Osteocyte (in vitro differentiated cells): ENCODE measurements at regions not wholly inside any gene's neighbourhood (a gene's known extent, or its start where the extent isn't known, plus 50 kb on each side); places are given as distances from the start of the nearest gene placed in this dataset.

Experiments used
- DNase-seq: peaks from one replicate; pipeline ENCODE4 v3.0.0; 2021; ENCODE audit warnings: mixed read lengths; ENCODE audit not compliant: unreplicated experiment; ENCODE audit errors: extremely low spot score
- H3K27ac Mint-ChIP-seq: one replicate; pipeline ENCODE4 v1.8.0; 2021; ENCODE audit warnings: mild to moderate bottlenecking, mixed read lengths; ENCODE audit not compliant: unreplicated experiment
- H3K27me3 Mint-ChIP-seq: one replicate; pipeline ENCODE4 v1.8.0; 2021; ENCODE audit warnings: mixed read lengths; ENCODE audit not compliant: unreplicated experiment
- H3K36me3 Mint-ChIP-seq: one replicate; pipeline ENCODE4 v1.8.0; 2021; ENCODE audit warnings: mixed read lengths; ENCODE audit not compliant: unreplicated experiment
- H3K4me1 Mint-ChIP-seq: one replicate; pipeline ENCODE4 v1.8.0; 2021; ENCODE audit warnings: mixed read lengths; ENCODE audit not compliant: unreplicated experiment
- H3K4me3 Mint-ChIP-seq: one replicate; pipeline ENCODE4 v1.8.0; 2021; ENCODE audit warnings: mild to moderate bottlenecking, moderate library complexity, mixed read lengths; ENCODE audit not compliant: unreplicated experiment
- H3K9me3 Mint-ChIP-seq: one replicate; pipeline ENCODE4 v1.8.0; 2021; ENCODE audit warnings: mixed read lengths; ENCODE audit not compliant: unreplicated experiment
- TF ChIP-seq, protein P1 (sequence below): fragments of 200-600 bp; sonication (generic); IDR thresholded peaks from 2 replicates; pipeline ENCODE4 v1.5.0; 2021; ENCODE audit warnings: antibody characterized with exemption, mild to moderate bottlenecking, moderate library complexity

DNA sequence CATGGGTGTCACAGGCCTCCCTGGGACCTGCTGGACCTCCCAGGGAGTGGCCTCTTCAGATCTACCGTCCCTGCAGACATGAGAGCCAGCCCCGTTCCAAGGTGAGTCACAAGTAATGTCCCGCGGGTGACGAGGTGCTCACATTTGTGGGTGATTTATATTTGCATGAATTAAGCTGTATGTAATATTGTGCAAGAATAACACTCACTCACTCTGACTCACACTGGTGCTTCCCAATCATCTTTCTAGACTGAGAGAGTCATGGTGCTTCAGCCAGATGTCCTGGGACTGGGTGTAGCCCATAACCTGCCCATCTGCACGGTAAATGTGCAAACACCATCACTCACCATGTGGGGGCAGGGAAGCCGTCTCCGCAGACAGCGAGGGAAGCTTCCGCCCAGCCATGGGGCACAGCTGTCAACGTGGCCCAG, 347.5 kb upstream of the SALL3 start:
- H3K4me3 Mint-ChIP-seq = no peak overlapping the region
- no peaks in the 10 kb centered on the region for H3K27me3 Mint-ChIP-seq
- DNase-seq = no peak
- H3K36me3 Mint-ChIP-seq = no peaks in the 10 kb centered on the region
- TF ChIP-seq, protein P1, sequence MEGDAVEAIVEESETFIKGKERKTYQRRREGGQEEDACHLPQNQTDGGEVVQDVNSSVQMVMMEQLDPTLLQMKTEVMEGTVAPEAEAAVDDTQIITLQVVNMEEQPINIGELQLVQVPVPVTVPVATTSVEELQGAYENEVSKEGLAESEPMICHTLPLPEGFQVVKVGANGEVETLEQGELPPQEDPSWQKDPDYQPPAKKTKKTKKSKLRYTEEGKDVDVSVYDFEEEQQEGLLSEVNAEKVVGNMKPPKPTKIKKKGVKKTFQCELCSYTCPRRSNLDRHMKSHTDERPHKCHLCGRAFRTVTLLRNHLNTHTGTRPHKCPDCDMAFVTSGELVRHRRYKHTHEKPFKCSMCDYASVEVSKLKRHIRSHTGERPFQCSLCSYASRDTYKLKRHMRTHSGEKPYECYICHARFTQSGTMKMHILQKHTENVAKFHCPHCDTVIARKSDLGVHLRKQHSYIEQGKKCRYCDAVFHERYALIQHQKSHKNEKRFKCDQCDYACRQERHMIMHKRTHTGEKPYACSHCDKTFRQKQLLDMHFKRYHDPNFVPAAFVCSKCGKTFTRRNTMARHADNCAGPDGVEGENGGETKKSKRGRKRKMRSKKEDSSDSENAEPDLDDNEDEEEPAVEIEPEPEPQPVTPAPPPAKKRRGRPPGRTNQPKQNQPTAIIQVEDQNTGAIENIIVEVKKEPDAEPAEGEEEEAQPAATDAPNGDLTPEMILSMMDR = no peak
- H3K9me3 Mint-ChIP-seq = peaks cover 35% of the 10 kb centered on the region
- no peaks in the 10 kb centered on the region for H3K4me1 Mint-ChIP-seq
- no peak overlapping the region for H3K27ac Mint-ChIP-seq

DNA sequence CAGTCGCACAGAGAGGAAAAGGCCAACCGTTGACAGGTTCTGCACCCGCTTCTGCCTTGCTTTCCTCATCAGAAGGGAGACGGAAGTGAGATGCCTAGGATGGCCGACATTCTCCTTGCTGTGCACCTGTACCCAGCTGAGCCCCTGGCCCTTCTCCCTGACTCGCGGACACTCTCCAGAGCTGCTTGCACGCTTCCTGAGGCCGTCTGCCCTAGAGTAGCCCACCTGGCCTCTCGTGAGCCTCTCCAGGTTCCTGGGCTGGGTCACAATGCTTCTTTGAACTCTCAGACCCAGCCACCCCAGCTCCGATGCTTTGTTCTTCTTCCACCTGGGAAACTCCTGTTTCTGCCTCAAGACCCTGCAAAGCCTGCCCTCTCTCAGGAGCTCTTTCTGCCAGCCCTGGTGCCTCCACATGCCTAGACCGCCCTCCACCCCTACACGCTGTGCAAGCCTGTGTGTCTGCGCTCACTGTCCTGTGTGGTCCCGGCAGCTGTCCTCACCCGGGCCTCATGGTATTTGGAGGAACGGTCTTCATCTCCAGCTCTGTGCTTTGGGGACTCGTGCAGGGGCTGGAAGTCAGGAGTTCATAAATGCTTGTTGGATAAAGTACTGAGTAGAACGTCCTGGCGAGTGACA, 345.4 kb upstream of the SALL3 start:
- H3K27ac Mint-ChIP-seq = no peak overlapping the region
- H3K4me3 Mint-ChIP-seq = no peak overlapping the region
- H3K9me3 Mint-ChIP-seq = peaks cover 35% of the 10 kb centered on the region
- H3K4me1 Mint-ChIP-seq = no peaks in the 10 kb centered on the region
- TF ChIP-seq, protein P1 = no peak
- no peaks in the 10 kb centered on the region for H3K36me3 Mint-ChIP-seq
- H3K27me3 Mint-ChIP-seq = no peaks in the 10 kb centered on the region
- DNase-seq = no peak

- Mint-ChIP-seq H3K27ac (no peak overlapping the region), H3K27me3 (no peaks in the 10 kb centered on the region), H3K36me3 (no peaks in the 10 kb centered on the region), H3K4me3 (no peak overlapping the region), H3K4me1 (no peaks in the 10 kb centered on the region), H3K9me3 (peaks cover 42% of the 10 kb centered on the region)
- no peak for DNase-seq
- TF ChIP-seq, protein P1 = no peak
Observed at GRCh38 chr18:78635093-78635800, 344.4 kb upstream of the SALL3 start.

- Mint-ChIP-seq H3K4me1 (no peaks in the 10 kb centered on the region), H3K9me3 (peaks cover 37% of the 10 kb centered on the region), H3K27ac (no peak overlapping the region), H3K4me3 (no peak overlapping the region), H3K27me3 (no peaks in the 10 kb centered on the region), H3K36me3 (no peaks in the 10 kb centered on the region)
- DNase-seq = no peak
- TF ChIP-seq, protein P1 = no peak
Observed at GRCh38 chr18:78636260-78636659, 343.4 kb upstream of the SALL3 start.
